ENCODE measurements at regions not wholly inside any gene's neighbourhood (a gene's known extent, or its start where the extent isn't known, plus 50 kb on each side); places are given as distances from the start of the nearest gene placed in this dataset.
"Not testable (repeated sequence)": the region's sequence is repeated elsewhere in the genome, so short reads cannot be mapped to it uniquely, and the experiment has no call there.

DNA sequence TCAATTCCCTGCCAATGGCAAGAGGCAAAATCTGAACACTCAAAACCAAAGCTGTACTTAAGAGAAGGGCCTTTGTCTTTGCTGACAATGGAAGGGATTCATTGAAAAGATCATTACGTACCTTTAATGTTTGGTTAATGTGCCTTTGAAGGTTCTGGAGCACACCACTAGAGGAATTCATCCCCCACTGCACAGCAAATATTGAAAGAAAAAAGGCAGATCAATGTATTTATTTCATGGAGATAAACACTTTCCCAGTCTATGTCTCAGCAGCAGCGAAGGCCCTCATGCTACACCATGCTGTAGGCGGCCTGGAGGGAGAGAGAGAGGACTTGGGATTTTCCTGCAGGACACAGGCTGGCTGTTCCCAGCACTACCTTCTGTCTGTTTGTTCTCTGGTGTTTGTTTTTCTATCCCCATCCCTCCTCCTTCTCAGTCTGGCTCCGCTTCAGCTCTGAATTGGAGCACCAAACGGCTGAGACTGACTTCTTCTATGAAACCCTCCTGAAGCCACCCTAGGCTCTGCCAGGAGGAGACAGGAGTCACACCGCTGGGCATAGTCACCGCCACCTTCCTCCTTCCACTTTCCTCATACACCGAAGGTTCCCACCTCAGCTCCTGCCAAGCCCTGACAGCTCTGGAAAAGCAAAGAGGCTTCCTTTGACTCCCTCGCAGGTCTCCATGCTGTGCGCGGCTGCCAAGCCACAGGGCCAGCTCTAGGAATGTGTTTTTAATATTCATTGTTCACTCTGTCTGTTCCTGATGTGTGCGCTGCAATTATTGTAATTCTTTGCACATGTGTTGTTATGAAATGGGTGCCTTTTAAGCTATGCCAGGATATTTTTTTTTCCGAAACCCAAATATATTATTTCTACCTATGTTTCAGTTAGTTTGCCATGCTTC, 301.5 kb downstream of the FZD1 start:
- FAIRE-seq, result no peak
- TF ChIP-seq TAF1 (IDR thresholded peaks at IDR 0.05; ENCODE audit: borderline replicate concordance, low read depth, low read length) (no peak), POLR2A (IDR thresholded peaks at IDR 0.05; ENCODE audit: low read depth, low read length) (no peak), POLR2AphosphoS5 (IDR thresholded peaks at IDR 0.05; ENCODE audit: low read depth, low read length) (no peak)
- DNase-seq (ENCODE audit: insufficient read length), result no peak

DNA sequence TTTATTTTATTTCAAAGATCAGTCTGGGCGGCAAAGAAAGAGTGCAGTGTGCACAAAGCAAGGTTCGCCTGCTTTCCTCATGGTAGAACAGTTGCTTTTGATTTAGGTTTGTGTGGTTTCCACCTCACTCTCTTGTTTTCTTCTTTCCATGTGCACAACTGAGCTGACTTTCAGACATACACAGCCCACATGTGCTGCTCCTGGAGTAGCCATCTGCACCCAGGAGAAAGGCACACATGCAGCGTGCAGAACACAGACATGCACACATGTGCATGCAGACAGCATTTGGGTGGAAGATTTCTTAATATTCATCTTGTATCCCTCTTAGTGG, 302.1 kb downstream of the FZD1 start:
- TF ChIP-seq TAF1 (IDR thresholded peaks at IDR 0.05; ENCODE audit: borderline replicate concordance, low read depth, low read length) (no peak), POLR2AphosphoS5 (IDR thresholded peaks at IDR 0.05; ENCODE audit: low read depth, low read length) (no peak), POLR2A (IDR thresholded peaks at IDR 0.05; ENCODE audit: low read depth, low read length) (no peak)
- DNase-seq (ENCODE audit: insufficient read length) (no peak), FAIRE-seq (no peak)

DNA sequence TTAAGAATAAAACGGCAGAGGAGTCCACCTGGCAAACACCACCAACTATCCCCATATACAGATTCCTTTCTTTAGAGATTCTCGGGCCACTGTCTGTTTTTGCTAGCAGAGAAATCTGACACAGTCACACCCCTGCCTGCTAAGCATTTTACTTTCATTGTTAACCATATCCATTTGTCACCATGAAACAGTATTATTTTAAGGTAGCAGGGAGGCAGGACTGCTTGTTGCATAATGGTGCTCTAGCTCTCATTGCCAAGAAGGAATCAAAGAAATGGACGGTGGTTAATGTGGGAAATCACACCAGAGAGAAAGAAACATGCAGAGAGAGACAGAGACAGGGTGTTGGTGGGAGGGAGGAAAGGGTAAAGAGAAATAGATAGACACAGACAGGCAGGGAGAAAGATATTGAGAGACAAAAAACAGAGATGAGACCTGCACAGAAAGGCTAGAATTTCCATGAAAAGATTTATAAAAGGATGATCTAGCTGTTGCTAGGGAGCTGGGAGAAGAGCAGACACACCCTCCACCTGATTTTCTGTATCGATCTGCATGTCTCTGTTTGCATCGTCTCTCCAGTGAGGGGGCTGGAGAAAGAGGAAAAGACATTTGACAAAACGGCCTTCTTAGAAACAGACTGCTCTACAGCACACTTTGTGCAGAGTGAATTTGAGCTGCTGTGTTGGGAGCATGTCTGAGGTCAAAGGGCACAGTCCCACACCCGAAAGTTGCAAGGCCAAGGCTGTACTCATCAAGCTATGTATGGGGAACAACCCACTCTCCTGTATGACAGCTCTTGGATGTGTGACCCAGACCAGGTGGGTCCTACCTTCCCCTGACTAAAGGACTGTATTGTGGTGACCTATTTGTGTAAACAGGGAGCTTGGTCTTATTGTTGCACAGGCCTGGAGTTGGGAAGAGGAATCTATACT, 303.1 kb downstream of the FZD1 start:
- FAIRE-seq, result no peak
- no peak for DNase-seq (ENCODE audit: insufficient read length)
- no peak for TF ChIP-seq TAF1 (IDR thresholded peaks at IDR 0.05; ENCODE audit: borderline replicate concordance, low read depth, low read length)
- TF ChIP-seq POLR2A (IDR thresholded peaks at IDR 0.05; ENCODE audit: low read depth, low read length), result no peak
- no peak for TF ChIP-seq POLR2AphosphoS5 (IDR thresholded peaks at IDR 0.05; ENCODE audit: low read depth, low read length)

DNA sequence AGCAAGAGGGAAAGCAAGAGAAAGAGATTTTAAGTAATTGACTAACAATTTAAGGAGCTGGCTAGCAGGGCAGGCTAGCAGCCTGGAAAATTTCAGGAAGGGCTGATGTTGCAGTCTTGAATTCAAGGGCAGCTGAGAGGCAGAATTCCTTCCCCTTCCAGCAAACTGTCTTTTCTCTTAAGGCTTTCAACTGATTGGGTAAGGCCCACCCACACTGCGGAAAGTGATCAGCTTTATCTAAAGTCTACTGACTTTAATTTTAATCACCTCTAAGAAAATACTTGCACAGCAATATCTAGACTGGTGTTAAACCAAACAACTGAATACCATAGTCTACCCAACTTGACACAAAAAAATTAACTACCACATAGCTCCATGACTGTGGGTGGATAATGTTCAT, 303.9 kb downstream of the FZD1 start:
- DNase-seq (ENCODE audit: insufficient read length) (no peak), FAIRE-seq (no peak)
- TF ChIP-seq POLR2AphosphoS5 (IDR thresholded peaks at IDR 0.05; ENCODE audit: low read depth, low read length) (no peak), TAF1 (IDR thresholded peaks at IDR 0.05; ENCODE audit: borderline replicate concordance, low read depth, low read length) (no peak), POLR2A (IDR thresholded peaks at IDR 0.05; ENCODE audit: low read depth, low read length) (no peak)

DNA sequence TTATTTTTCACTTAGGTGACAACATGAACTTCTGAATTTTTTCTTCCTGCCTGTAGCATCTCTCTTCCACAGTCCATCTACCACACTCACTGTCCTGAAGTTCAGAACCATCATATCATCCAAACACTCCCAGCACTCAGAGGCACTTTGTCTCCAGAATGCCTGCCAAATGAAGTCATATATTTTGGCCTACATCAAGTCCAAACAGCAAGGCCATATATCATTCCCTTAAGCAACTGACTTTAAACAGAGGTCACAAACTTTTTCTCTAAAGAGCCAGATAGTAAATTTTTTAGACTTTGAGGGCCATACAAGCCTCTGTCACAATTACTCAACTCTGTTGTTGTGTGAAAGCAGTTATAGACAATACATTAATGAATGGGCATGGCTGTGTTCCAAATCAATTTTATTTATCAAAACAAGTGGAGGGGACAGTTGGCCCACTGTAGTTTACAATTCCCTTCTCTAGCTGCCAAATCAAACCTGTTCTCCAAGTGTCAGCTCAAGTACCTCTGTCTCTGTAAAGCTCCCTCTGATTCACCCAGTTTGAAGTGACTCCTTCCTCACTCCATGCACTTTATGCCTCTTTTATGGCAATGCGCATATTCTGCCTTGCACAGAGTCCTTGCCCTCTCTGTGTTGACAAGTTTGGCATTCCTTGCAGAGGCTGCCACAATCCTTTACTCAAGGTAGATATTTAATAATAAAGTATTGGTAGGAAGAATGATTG, 305.7 kb downstream of the FZD1 start:
- FAIRE-seq (no peak), DNase-seq (ENCODE audit: insufficient read length) (no peak)
- TF ChIP-seq TAF1 (IDR thresholded peaks at IDR 0.05; ENCODE audit: borderline replicate concordance, low read depth, low read length) (no peak), POLR2A (IDR thresholded peaks at IDR 0.05; ENCODE audit: low read depth, low read length) (no peak)

DNA sequence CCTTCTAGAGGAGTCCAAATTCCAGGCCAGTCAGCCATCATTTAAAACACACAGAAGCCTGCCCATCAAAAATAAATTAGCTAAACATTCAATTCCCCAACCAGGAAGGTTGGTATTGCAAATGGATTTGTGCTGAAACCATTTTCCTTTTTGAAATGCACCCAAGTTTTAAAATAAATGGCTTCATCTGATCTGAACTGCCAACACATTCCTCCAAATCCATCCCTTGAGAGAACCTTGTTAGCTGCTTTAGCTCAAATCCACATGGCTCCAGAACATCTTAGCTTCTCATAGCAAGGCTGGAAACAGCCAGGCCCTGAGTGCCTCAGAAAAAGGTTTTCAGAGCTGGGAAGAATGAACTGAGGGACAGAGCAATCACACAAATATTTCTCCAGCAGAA, 306.3 kb downstream of the FZD1 start:
- TF ChIP-seq POLR2A (IDR thresholded peaks at IDR 0.05; ENCODE audit: low read depth, low read length) (no peak), POLR2AphosphoS5 (IDR thresholded peaks at IDR 0.05; ENCODE audit: low read depth, low read length) (no peak), TAF1 (IDR thresholded peaks at IDR 0.05; ENCODE audit: borderline replicate concordance, low read depth, low read length) (no peak)
- FAIRE-seq (no peak), DNase-seq (ENCODE audit: insufficient read length) (no peak)

DNA sequence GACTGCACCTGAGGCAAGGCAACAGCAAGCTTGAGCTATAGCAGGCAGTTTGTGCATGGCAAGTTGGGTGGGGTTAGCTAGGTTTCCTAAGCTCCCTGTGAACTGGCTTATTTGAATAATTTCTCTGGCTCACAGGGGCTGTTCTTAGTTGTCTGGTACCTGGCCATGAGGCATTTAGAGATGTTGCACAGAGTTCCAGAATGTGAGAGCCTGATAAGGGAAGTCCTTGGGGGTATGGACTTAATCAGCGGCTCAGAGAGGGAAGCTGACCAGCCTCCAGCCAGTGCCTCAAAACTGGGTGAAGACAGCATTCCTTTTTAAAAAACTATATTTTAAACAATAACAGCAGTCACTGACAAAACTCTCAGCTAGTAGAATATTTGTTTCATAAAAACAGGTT, 307.4 kb downstream of the FZD1 start:
- no peak for DNase-seq (ENCODE audit: insufficient read length)
- TF ChIP-seq POLR2A (IDR thresholded peaks at IDR 0.05; ENCODE audit: low read depth, low read length) (no peak), TAF1 (IDR thresholded peaks at IDR 0.05; ENCODE audit: borderline replicate concordance, low read depth, low read length) (no peak), POLR2AphosphoS5 (IDR thresholded peaks at IDR 0.05; ENCODE audit: low read depth, low read length) (no peak)
- no peak for FAIRE-seq

DNA sequence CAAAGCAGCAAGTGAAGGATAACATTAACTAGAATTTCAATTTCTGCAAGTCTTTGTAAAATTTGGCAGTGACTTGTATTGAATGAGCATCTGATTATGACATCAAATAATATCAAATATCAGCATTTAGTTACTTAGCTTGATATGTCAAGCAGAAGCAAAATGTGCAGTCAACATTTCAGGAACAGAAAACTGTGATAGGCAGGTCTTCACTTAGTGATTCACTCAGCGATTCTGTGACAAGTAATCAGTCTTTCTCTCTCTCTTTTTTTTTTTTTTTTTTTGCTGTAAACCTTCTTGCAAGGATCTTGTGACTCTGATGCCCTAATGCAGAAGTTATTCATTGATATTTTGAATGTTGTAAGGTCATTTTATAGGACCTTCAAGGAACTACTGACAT, 307.1 kb downstream of the MTERF1 start:
- no peak for TF ChIP-seq TAF1 (IDR thresholded peaks at IDR 0.05; ENCODE audit: borderline replicate concordance, low read depth, low read length)
- no peak for TF ChIP-seq POLR2A (IDR thresholded peaks at IDR 0.05; ENCODE audit: low read depth, low read length)
- no peak for TF ChIP-seq POLR2AphosphoS5 (IDR thresholded peaks at IDR 0.05; ENCODE audit: low read depth, low read length)
- FAIRE-seq (no peak), DNase-seq (ENCODE audit: insufficient read length) (no peak)

DNA sequence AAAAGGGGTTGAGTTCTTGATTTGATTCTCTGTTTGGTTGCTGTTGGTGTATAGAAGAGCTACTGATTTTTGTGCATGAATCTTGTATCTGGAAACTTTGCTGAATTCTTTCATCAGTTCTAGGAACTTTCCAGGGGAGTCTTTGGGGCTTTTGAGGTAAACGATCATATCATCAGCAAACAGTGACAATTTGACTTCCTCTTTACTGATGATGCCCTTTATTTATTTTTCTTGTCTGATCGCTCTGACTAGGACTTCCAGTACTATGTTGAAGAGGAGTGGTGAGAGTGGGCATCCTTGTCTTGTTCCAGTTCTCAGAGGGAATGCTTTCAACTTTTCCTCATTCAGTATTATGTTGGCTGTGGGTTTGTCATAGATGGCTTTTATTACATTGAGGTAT, 304.0 kb downstream of the MTERF1 start:
- not testable (repeated sequence) for DNase-seq (ENCODE audit: insufficient read length); FAIRE-seq

DNA sequence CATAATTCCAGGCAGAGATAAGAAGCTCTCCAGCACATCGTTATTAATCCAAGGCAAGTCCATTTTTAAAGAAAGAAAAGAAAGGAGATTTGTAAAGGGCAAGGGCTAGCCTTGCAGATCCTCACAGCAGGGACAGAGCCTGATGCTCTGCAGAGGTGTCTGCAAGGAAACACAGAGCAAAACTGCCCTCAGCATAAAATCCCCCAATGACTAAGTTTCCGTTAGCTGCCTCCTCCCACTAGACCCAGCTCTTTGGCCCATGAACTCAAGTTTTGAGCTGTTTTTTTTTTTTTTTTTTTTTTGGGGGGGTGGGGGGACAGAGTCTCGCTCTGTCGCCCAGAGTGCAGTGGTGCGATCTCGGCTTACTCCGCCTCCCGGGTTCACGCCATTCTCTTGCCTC, 300.7 kb downstream of the MTERF1 start:
- TF ChIP-seq TAF1 (IDR thresholded peaks at IDR 0.05; ENCODE audit: borderline replicate concordance, low read depth, low read length), result no peak
- no peak for TF ChIP-seq POLR2A (IDR thresholded peaks at IDR 0.05; ENCODE audit: low read depth, low read length)
- TF ChIP-seq POLR2AphosphoS5 (IDR thresholded peaks at IDR 0.05; ENCODE audit: low read depth, low read length), result no peak
- FAIRE-seq (no peak), DNase-seq (ENCODE audit: insufficient read length) (no peak)

DNA sequence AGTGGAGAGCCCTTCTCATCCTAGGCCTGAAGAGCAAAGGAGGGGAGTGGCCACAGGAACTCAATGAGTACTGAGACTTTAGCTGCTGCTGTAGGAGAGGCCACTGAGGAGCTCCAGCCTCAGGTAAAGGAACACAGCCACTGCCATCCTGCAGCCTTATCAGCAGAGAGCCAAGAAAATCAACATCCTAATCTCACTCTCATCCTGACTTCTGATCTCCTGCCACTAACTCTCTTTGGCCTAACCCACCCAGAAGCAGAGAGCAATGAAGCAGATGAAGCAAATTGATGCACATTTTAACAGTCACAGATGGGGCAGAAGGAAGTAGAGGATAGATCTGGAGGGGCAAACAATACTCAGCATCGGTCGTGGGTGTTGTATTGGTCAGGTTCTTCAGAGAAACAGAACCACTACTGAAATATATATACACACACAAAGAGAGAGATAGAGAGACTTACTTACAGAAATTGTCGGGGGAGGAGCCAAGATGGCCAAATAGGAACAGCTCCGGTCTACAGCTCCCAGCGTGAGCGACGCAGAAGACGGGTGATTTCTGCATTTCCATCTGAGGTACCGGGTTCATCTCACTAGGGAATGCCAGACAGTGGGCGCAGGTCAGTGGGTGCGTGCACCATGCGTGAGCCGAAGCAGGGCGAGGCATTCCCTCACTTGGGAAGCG, 297.6 kb downstream of the MTERF1 start:
- no peak for TF ChIP-seq POLR2AphosphoS5 (IDR thresholded peaks at IDR 0.05; ENCODE audit: low read depth, low read length)
- TF ChIP-seq POLR2A (IDR thresholded peaks at IDR 0.05; ENCODE audit: low read depth, low read length), result no peak
- no peak for TF ChIP-seq TAF1 (IDR thresholded peaks at IDR 0.05; ENCODE audit: borderline replicate concordance, low read depth, low read length)
- DNase-seq (ENCODE audit: insufficient read length), result no peak
- no peak for FAIRE-seq

Measured in GM12892 (cell line).